ENCODE measurements at regions not wholly inside any gene's neighbourhood (a gene's known extent, or its start where the extent isn't known, plus 50 kb on each side); places are given as distances from the start of the nearest gene placed in this dataset.

DNA sequence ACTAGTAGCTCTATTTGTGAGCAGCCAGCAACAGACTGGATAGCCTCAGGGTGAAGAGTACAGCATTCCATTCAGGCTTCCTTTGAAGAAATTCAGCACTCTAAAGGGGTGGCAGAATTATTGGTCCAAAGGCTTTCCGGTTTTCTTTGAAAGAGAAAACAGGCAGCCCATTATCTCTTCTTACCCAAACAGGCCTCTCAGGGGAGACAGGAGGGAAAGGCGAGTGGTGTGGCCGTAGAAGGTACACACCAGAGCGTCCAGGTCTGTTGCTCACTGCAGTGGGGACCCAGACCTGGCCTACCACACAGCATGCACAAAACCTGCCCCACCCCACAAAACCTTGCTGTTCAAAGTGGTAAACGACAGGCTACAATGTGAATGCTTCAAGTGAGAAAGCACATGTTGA lies 83.3 kb downstream of the ZNF608 start:
- DNase-seq, result peak in 1 of 3 experiments; percentile 61

- DNase-seq, result peak; percentile 61 to 92 (median 73)
Measured at GRCh38 chr5:124662181-124662781, 84.2 kb downstream of the ZNF608 start.

DNA sequence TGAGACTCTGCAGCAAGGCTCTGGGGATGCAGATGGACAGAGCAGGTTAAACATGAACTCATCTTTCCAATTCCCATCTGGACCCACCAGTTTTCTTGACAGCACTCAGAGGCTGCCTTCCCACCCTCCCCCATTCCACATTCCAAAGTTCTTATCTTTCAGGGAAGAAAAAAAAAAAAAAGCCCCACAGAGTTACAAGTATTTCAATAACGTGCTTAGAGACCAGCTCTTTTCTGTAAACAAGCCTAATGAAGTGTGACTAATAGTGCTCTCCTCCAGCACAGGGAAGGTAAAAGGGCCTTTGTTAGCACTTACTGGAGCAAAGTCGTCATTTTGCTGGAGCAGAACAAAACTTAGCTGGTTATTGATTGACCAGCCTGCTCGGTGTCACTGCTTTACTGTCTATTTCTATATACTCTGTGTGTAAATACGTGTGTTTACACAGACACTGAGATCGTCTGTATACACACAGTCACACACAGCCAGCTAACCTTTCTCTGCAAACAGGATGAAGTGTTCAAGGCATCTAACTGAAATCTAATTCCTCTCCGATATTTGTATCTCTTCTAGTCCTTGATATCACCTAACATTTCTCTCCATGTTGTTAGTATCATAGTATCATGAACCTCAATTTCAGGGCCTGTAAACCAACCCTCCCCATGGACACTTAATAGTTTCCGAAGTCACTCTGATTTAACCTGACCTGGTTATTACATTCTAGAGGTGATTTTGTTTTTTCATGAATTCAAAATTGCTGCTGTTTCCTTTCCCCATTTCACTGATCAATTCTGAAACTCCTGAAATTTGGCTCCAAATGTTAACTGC lies 84.9 kb downstream of the ZNF608 start:
- DNase-seq, result peak; percentile 24 to 75 (median 72)

- peak in 1 of 3 experiments; percentile 9 for DNase-seq
Measured at GRCh38 chr5:124660229-124661093, 86.0 kb downstream of the ZNF608 start.

- peak; percentile 14 to 81 (median 44) for DNase-seq
Measured at GRCh38 chr5:124659798-124660197, 86.6 kb downstream of the ZNF608 start.

DNA sequence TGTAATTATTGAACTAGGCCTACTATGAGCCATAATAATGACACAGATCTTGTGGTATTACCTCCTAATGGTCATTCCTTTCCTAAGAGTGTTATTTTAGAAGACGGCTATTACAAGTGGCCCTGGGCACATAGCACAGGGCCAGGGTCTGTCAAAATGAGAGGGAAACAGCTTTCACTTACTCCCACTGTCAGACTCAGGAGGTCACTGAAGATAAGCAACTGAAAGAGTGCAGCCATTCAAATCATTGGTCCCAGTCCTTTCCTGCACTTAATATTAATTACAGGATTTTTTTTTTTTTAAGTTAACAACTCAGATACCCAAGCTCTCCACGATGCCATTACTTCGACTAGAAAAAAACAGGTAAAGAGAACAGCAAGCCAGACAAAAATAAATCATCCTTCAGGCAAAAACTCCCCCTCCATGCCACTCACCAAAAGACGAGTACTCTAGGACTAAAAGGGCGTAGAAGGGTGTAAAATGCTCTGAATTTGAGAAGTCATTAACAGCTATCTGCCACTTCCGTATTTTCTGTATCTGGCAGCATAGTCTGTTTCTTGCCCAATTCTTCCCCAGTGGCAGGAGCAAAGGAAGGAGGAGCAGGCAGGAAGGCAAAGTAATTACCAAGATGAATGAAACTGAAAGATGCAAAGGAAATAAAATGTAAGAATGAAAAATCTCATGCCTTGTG lies 87.4 kb downstream of the ZNF608 start:
- DNase-seq, result peak in 1 of 3 experiments; percentile 37

DNA sequence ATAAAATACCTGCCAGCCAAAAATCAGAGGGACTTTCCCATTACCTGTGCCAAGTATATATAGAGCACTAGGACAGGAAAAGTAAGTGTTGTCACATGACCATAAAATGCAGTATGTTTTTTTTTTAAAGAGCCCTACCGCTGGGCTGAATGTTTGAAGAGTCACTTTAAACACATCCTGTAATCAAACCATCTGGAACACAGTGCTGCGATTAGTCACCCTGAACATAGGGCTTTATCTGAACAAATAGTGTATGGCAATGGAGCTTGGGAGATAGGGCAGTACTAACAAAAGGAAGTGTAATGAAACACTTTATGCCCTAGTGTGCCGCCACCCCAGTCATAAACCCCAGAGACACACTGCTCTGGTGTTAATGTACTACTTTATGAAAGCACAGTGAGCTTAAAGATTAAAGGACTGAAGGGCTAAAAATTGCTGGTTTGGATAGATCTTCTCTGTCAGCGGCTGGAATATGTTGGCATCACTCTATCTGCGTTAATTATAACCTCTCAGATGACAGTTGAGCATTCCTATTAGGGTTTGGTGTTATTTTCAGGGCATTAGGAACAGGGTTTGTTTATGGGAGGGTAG lies 90.4 kb downstream of the ZNF608 start:
- DNase-seq, result peak; percentile 83 to 97 (median 91)

- peak in 2 of 3 experiments; percentile 83 to 96 for DNase-seq
Measured at GRCh38 chr5:124655251-124655917, 91.1 kb downstream of the ZNF608 start.

GRCh38 chr5:124654418-124654817 lies 92.0 kb downstream of the ZNF608 start:
- peak in 1 of 3 experiments; percentile 19 for DNase-seq

DNA sequence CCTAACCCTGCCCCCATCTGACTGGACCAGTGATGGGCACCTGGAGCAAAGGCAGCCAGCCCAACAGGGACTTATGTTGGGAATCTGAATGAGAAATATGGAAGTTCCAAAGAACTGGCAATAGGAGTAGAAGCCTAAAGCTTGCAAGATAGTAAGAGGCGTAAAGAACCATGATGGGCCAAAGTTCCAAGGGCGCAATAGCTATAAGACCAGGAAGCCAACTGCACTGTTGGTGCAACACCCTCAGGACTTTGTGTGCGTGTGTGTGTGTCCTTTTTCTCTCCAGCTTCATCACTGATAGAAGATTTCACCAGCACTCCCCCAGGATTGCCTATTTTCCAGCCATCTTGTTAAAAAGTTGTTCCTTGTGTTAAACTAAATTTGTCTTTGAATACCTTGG lies 92.8 kb downstream of the ZNF608 start:
- no peak for DNase-seq

DNA sequence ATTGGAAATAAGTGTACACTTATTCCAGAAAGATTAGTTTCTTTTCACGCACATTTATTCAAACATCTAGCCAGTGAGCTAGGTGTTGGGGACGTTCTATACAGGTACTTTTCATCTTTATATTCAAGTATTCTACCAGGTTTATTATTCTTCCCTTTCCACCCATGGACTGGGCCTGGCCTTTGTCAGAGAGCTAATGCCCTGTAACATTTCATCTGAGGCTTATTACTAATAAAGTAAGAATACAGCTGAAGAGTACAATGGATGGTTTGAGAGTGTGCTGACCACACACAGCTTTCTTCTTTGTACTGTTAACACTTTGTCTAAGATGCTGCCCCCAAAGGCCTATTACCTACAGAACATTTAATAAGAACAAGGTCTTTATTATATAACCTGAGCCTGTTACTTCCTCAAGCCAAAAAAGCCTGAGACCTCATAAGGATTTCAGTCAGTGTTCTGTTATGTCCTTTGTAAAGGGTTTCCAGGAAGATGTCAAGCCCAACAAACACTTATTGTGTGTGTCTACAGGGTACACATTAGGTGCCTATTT lies 93.5 kb downstream of the ZNF608 start:
- DNase-seq, result no peak

GRCh38 chr5:124652514-124652819 lies 94.0 kb downstream of the ZNF608 start:
- no peak for DNase-seq

GRCh38 chr5:124651663-124652513 lies 94.6 kb downstream of the ZNF608 start:
- peak; percentile 77 to 86 (median 84) for DNase-seq

- peak in 1 of 3 experiments; percentile 25 for DNase-seq
Measured at GRCh38 chr5:124650951-124651662, 95.3 kb downstream of the ZNF608 start.

GRCh38 chr5:124650147-124650561 lies 96.3 kb downstream of the ZNF608 start:
- peak in 2 of 3 experiments; percentile 54 to 68 for DNase-seq

DNA sequence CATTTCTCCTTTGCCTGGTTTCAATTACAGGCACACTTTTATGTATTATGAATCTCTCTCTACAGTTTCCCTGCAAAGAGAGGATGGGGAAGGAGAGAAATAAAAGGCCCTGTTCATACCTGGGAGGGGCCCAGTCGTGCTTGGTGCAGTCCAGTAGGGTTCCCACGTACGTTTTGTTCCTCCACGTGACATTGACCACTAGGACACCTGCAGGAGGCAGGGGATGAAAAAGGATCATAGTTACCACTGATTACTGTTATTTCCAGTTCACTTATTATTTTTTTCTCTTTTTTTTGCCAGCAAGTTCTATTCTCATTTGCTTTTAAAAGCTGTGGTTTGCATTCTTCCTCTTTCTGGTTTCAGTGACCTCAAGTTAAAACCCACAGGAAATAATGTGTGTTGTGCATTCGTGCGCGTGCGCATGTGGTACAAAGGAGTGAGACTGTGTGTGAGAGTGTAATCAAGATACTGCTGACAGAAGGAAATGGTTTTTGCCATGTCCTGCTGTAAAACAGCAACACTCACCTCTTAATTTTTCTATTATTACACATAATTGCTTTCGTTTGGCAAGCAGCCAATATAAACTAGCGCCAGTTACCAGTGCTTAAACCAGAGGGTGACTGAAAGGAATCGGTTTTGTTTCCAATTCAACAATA lies 96.8 kb downstream of the ZNF608 start:
- peak; percentile 54 to 96 (median 73) for DNase-seq

- DNase-seq, result peak in 1 of 3 experiments; percentile 62
Measured at GRCh38 chr5:124648902-124649467, 97.5 kb downstream of the ZNF608 start.

DNA sequence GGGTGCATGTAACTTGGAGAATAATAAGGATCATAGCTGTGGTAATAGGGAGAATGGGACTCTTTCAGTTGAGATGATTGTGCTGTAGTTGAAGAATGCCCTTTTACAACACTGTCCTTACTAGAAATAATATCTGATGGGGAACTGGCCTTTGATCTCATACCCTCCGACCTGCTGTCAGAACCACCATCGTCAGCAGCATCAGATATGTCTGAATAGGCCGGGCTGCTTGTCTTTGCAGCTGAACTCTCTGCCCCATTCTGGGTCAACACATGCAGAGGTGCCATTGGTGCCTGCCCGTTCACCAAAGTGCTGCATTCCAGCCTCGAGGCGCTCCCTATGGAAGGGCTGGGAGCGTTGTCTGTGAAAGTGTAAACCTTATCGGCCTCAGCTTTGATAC lies 99.1 kb downstream of the ZNF608 start:
- no peak for DNase-seq

DNA sequence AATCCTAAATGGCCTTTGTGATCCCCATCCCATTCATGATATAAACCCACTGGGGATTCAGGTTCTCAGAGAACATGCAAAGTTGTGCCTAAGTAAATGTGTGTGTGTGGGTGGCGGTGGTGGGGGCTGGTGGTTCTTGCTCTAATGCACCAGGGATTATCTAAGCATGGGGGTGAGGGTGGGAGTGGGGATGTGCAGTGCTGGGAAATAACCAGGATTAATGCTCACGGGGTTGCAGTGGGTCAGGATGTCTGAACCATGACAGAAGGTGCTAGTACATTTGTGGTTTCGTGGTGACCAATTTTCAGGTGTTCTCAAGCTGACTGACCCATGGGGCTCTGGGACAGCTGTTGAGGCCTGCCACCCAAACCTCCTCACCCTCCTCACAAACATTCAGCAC lies 101.0 kb downstream of the ZNF608 start:
- DNase-seq, result no peak
